Motor neuron (in vitro differentiated cells): ENCODE measurements at regions not wholly inside any gene's neighbourhood (a gene's known extent, or its start where the extent isn't known, plus 50 kb on each side); places are given as distances from the start of the nearest gene placed in this dataset.

ENCODE experiments used
- ATAC-seq, 8 experiments: fragments of 200-7000 bp; cut with Tn5 transposase; replicated peaks in 6 of 8; 2 replicates each; pipeline ENCODE4 v1.8.0; 2021; ENCODE audit warnings: mild to moderate bottlenecking in 8 of 8, moderate library complexity in 8 of 8
- H3K27ac ChIP-seq, 2 donors: fragments of 250-450 bp; sonication (Bioruptor Pico); 2 replicates each; pipeline ENCODE4 v1.9.0; 2021; ENCODE audit warnings: antibody characterized with exemption in 2 of 2, mild to moderate bottlenecking in 2 of 2, moderate library complexity in 1 of 2
- H3K4me1 ChIP-seq, 2 donors: fragments of 250-450 bp; sonication (Bioruptor Pico); replicated peaks in 1 of 2; 2 replicates each; pipeline ENCODE4 v1.6.1; 2021; ENCODE audit warnings: antibody characterized with exemption in 2 of 2, mild to moderate bottlenecking in 2 of 2, moderate library complexity in 1 of 2
- H3K4me3 ChIP-seq, 5 donors: fragments of 250-450 bp; sonication (Bioruptor Pico); 2 replicates each; pipeline ENCODE4 v1.9.0; 2021; ENCODE audit warnings: antibody characterized with exemption in 5 of 5, mild to moderate bottlenecking in 5 of 5, moderate library complexity in 4 of 5
- WGBS, 10 experiments: fragments of 450-650 bp; shearing (Covaris generic); methylation state at CpG; one replicate each; pipeline ENCODE4 v1.0.0; 2022; 5-methylcytosine and 5-hydroxymethylcytosine counted together
- in situ Hi-C, 9 experiments: fragments of 400-800 bp; cut with MboI; loops; one replicate each; pipeline ENCODE4 v1.15.0; 2021; ENCODE audit warnings: low sequenced_read_pairs in 9 of 9, low pct_unique_long_range_greater_than_20kb in 2 of 9; ENCODE audit not compliant: unreplicated experiment in 9 of 9

DNA sequence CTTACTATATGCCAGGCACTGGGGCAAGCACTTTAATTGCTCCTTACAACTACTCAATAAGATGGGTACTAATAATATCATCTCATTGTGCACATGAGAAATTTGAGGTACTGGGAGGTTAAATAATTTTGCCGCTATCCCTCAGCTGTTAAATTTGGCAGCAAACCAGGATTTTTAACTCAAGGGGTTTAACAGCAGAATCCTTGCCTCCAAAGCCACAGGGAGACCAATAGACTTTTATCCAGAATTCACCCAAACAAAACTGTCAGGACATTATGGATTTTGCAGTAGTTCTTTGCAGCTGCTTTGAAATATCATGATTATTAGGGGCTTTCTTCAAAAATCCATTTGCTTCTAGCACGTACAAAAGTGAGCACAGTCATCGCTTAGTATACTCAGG lies 136.2 kb downstream of the RPS12 start:
- H3K4me1 ChIP-seq = no peaks in the 10 kb centered on the region
- no peak overlapping the region for H3K27ac ChIP-seq
- 48 to 100% (median 92%) methylated on average over 1 to 3 of the region's 3 CpGs; no CpG with 5 or more reads in 2 of the 10 experiments for WGBS, 10 experiments
- no peak for ATAC-seq
- in situ Hi-C loops = loop anchor here in 1 of 9 experiments (25.0 kb wide), 1 partner anchor 212 kb away; no protein-coding TSS in a partner anchor
- H3K4me3 ChIP-seq = no peak overlapping the region

GRCh38 chr6:132952031-132952867 lies 137.9 kb downstream of the RPS12 start:
- WGBS, 10 experiments = 18 to 95% (median 91%) methylated on average over 1 to 6 of the region's 6 CpGs; no CpG with 5 or more reads in 1 of the 10 experiments
- Histone ChIP-seq H3K27ac (no peak overlapping the region), H3K4me1 (no peaks in the 10 kb centered on the region), H3K4me3 (no peak overlapping the region)
- in situ Hi-C loops = loop anchor here in 1 of 9 experiments (25.0 kb wide), 1 partner anchor 210 kb away; no protein-coding TSS in a partner anchor
- ATAC-seq = no peak

DNA sequence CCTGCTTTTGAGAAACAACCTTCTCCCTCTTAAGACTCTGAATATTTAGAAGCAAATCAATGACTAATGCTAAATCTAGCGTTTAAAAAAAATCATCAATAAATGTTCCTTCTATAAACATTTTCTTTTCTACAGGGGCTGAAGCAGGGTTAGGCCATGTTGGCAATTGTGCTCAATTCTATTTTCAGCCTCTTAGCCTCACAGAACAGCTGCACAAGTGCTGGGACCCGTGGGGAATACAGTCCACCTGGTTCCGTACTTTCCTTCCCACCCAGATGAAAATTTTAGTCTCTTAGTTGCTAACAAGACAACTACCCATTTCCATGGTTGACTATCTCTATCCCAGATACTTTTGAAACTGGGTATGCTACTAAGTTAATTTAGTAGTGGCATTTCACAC lies 138.6 kb downstream of the RPS12 start:
- no peak overlapping the region for H3K27ac ChIP-seq
- 54 to 100% (median 87%) methylated on average over 1 to 3 of the region's 3 CpGs; no CpG with 5 or more reads in 4 of the 10 experiments for WGBS, 10 experiments
- no peak overlapping the region for H3K4me3 ChIP-seq
- in situ Hi-C loops = loop anchor here in 1 of 9 experiments (25.0 kb wide), 1 partner anchor 209 kb away; no protein-coding TSS in a partner anchor
- no peak for ATAC-seq
- H3K4me1 ChIP-seq = no peaks in the 10 kb centered on the region

DNA sequence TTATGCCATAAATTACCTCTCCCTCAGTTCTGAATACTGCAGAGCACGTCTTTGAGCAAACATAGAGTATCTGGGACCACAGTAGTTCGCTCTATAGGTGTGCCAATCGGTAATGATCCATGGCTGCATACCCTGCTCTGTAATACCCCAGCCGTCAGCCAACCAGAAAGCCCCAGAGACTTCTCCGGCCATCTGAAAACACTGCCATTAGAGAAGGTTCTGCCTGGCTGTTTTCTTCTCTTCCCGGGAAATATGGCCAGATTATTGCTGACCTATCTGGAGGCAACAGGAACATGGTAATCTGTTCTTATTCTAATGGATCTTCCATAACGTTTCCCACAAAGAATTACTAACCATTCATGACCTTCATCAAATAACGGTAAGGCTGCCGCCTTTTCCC lies 139.9 kb downstream of the RPS12 start:
- no peak overlapping the region for H3K27ac ChIP-seq
- no peak for ATAC-seq
- in situ Hi-C loops = loop anchor here in 1 of 9 experiments (25.0 kb wide), 1 partner anchor 208 kb away; no protein-coding TSS in a partner anchor
- no peak overlapping the region for H3K4me3 ChIP-seq
- 17 to 100% (median 75%) methylated on average over 1 to 8 of the region's 9 CpGs for WGBS, 10 experiments
- H3K4me1 ChIP-seq = no peaks in the 10 kb centered on the region

DNA sequence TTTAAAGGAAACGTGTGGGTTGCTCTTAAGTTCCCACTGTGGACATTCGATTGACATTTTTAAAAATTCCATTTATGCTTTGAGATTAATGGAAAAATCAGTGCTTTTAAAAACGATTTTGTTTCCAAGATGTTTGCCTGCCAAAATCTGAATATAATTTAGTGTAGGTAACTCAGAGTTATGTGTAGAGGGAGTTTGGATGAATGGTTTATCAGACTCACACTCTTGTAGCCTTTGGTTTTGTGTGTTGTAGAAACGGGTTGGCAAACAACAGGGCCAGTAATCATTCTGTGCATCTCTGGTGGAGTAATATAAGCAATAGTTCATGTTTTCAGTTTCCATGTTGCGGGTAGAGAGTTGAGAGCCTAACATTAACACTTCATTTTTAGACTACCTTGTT lies 140.6 kb downstream of the RPS12 start:
- 24 to 93% (median 85%) methylated on average over 3 to 5 of the region's 5 CpGs for WGBS, 10 experiments
- ATAC-seq = no peak
- in situ Hi-C loops = loop anchor here in 1 of 9 experiments (25.0 kb wide), 1 partner anchor 207 kb away; no protein-coding TSS in a partner anchor
- Histone ChIP-seq H3K27ac (no peak overlapping the region), H3K4me3 (no peak overlapping the region), H3K4me1 (no peaks in the 10 kb centered on the region)

DNA sequence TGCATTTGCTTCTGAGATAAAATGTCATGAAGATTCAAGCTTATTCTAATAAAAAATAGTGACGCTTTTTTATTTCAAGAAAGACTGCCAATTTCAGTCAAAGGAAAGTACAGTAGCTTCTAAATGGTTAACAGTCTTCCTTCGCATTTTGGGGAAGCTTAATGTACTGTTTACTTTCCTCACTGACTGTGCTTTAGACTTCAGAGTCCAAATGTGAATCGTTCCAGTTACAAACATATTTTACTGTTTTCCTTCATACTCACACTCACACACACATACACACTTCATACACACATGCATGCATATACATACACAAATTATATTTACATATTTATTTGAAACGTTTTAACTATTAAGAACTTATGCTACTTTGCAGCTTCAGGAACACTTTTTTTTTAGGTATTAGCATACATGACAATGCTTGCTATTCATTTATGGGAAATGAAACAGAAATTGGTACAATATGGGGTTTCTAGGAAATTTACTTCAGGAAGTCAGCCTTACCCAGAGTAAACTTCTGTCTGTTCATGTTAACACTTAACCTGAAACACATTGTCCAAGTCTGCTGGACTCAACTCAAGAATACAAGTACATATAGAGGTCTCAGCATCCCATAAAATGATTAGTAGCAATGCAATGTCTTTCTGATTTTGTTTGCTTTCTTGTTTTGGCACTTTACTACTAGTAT lies 145.4 kb downstream of the RPS12 start:
- 19 to 91% (median 67%) methylated on average over 3 to 4 of the region's 4 CpGs; no CpG with 5 or more reads in 1 of the 10 experiments for WGBS, 10 experiments
- ATAC-seq = peak in 2 of 8 experiments; percentile 45 to 55
- Histone ChIP-seq H3K4me3 (no peak overlapping the region), H3K27ac (no peak overlapping the region), H3K4me1 (no peaks in the 10 kb centered on the region)
- in situ Hi-C loops = loop anchor here in 1 of 9 experiments (25.0 kb wide), 1 partner anchor 203 kb away; no protein-coding TSS in a partner anchor

GRCh38 chr6:132960720-132961119 lies 146.4 kb downstream of the RPS12 start:
- 33 to 92% (median 66%) methylated on average over 2 to 8 of the region's 8 CpGs for WGBS, 10 experiments
- in situ Hi-C loops = loop anchor here in 1 of 9 experiments (25.0 kb wide), 1 partner anchor 202 kb away; no protein-coding TSS in a partner anchor
- Histone ChIP-seq H3K4me3 (no peak overlapping the region), H3K4me1 (no peaks in the 10 kb centered on the region), H3K27ac (no peak overlapping the region)
- peak in 1 of 8 experiments; percentile 10 for ATAC-seq

DNA sequence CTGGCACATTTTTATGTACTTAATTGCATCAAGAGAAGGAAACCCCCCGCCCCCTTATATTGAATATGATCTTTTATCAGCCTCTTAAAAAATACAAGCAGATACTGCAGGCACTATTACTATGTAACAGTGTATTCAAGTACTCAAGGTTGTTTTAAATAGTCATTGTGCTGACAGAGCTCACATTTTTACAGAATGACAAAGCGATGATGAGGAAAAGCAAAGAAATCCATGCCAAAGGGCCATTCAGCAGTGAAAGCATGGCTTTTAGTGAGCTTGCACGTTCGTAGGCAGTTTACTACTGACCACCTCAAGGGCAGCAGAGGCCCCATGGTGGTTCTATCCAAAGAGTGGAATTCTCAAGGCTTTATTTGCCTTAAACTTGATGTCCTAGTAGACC lies 146.8 kb downstream of the RPS12 start:
- WGBS, 10 experiments = 20 to 100% (median 86%) methylated on average over 1 to 4 of the region's 4 CpGs; no CpG with 5 or more reads in 2 of the 10 experiments
- Histone ChIP-seq H3K27ac (no peak overlapping the region), H3K4me1 (no peaks in the 10 kb centered on the region), H3K4me3 (no peak overlapping the region)
- peak in 4 of 8 experiments; percentile 14 to 45 (median 21) for ATAC-seq
- in situ Hi-C loops = loop anchor here in 1 of 9 experiments (25.0 kb wide), 1 partner anchor 201 kb away; no protein-coding TSS in a partner anchor

DNA sequence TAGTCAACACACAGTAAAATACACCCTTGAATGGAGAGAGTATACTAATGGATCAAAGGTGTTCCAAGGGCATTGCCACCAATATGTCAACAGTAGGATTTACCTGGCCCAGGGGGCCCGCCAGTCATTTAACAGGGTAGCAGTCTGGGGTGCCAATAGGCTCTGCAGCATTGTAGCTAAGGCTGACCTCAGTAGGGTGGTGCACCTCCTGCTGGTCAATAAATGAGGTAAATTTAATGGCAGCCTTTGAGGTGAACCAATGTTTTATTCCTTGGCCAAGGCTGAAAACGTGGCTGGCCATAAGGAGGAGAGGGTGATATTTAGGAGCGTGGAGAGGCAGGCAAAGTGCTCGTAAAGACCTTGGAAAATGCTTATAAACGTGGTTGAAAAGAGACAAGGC lies 147.2 kb downstream of the RPS12 start:
- H3K27ac ChIP-seq = no peak overlapping the region
- H3K4me3 ChIP-seq = no peak overlapping the region
- no peaks in the 10 kb centered on the region for H3K4me1 ChIP-seq
- in situ Hi-C loops = loop anchor here in 1 of 9 experiments (25.0 kb wide), 1 partner anchor 201 kb away; no protein-coding TSS in a partner anchor
- 43 to 94% (median 93%) methylated on average over 1 to 5 of the region's 5 CpGs; no CpG with 5 or more reads in 2 of the 10 experiments for WGBS, 10 experiments
- no peak for ATAC-seq

DNA sequence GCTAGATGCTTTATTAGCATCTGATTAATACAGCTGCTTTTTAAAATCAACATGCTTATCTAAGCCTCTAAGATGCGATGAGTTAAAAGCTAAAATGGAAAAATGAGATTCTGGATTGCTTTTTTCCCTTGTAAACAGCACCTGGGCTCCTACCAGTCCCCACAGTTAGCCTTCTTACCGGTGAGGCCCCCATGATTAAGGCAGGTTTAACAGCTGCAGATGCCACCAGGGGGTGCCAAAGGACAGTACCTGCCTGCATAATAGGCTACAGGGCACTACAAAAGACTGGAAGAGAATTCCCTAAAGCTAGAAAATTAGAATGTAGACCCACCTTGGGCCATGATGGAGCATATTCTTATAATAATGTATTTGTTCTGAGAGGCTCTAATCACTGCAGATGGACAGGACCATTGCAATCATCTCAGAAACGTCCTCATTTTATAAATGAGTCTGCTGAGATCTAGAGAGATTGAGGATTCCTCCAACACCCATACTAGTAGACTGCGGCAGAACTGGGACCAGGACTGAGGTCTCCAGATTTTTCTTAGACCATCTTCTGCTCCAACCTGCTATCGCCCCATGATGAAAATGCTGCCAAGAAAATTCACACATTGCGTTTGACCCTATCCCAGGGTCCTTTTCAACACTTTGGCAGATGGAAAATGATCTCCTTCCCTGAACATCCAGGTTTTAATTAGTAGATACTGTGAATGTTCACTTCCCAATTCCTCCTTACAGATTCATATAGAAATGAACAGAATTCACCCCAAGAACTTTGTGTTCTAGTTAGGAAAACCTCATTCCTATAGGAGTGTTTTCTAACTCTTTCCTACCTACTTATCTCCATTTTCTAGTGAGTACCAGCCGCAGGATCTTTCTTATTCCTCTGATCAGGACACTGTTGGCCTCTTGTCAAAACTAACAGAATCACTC lies 148.8 kb downstream of the RPS12 start:
- peak in 4 of 8 experiments; percentile 13 to 72 (median 60) for ATAC-seq
- 40 to 91% (median 70%) methylated on average over 2 to 7 of the region's 7 CpGs for WGBS, 10 experiments
- in situ Hi-C loops = loop anchor here in 1 of 9 experiments (25.0 kb wide), 1 partner anchor 199 kb away; no protein-coding TSS in a partner anchor

GRCh38 chr6:132964101-132964867 lies 149.9 kb downstream of the RPS12 start:
- in situ Hi-C loops = loop anchor here in 1 of 9 experiments (25.0 kb wide), 1 partner anchor 198 kb away; no protein-coding TSS in a partner anchor
- Histone ChIP-seq H3K27ac (no peak overlapping the region), H3K4me1 (no peaks in the 10 kb centered on the region), H3K4me3 (no peak overlapping the region)
- WGBS, 10 experiments = 39 to 100% (median 78%) methylated on average over 1 to 4 of the region's 4 CpGs
- ATAC-seq = peak in 4 of 8 experiments; percentile 44 to 52 (median 48)

More for the DNA sequence above, 148.8 kb downstream of the RPS12 start:
- H3K4me1 ChIP-seq = no peaks in the 10 kb centered on the region
- H3K27ac ChIP-seq = no peak overlapping the region
- no peak overlapping the region for H3K4me3 ChIP-seq
